Esophagus muscularis mucosa (tissue), 3 donors: ENCODE measurements at regions not wholly inside any gene's neighbourhood (a gene's known extent, or its start where the extent isn't known, plus 50 kb on each side); places are given as distances from the start of the nearest gene placed in this dataset.

Experiments
- CTCF ChIP-seq, 3 experiments: fragments of 200-600 bp in 2 of 3; fragments of 450-650 bp in 1 of 3; sonication (generic) in 2 of 3; IDR thresholded peaks; one replicate each; pipeline ENCODE4 v1.5.1; 2017 to 2019; ENCODE audit warnings: antibody characterized with exemption in 3 of 3, mild to moderate bottlenecking in 2 of 3, moderate library complexity in 1 of 3
- POLR2AphosphoS5 ChIP-seq, 2 donors: sonication (generic); formaldehyde crosslinking; IDR thresholded peaks; one replicate each; pipeline ENCODE4 v1.6.1; 2017; ENCODE audit warnings: antibody characterized with exemption in 2 of 2

- TF ChIP-seq POLR2AphosphoS5 (IDR thresholded peaks at IDR 0.05) (no peak), CTCF (IDR thresholded peaks at IDR 0.05) (no peak)
These were observed 402.2 kb downstream of the NR2F2 start for GRCh38 chr15:96732704-96733103.
